ENCODE measurements at regions not wholly inside any gene's neighbourhood (a gene's known extent, or its start where the extent isn't known, plus 50 kb on each side); places are given as distances from the start of the nearest gene placed in this dataset.

DNA sequence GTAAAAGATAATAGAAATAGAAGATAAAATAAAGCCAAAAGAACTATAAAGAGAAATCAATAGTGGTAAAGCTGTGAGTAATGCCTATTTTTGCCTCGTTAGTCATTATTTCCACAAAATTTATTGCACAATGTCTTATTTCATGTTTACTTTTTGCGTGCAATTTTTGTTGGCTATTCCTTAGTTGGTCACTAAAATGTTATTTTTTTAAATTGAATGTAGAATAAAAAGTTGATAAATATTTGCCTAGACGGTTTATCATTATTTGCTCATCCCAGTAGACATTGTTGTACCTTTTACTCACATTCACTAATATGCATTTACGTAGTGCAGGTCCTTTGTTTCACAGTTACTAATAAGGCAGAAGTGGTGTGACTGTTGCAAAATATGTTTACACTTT is 227.8 kb upstream of the BMPER start:
- no peaks in the 10 kb centered on the region for H3K36me3 ChIP-seq (ENCODE audit: control insufficient read depth, insufficient read depth, low read length)
- H3K4me3 ChIP-seq: no peak overlapping the region
- ChIA-PET POLR2A (no interaction called here), CTCF (ENCODE audit: low intra/inter-chr PET ratio) (no interaction called here)
- H3K9me1 ChIP-seq (ENCODE audit: control insufficient read depth, insufficient read depth, low read length): no peaks in the 10 kb centered on the region
- no peak overlapping the region for H3K9ac ChIP-seq (ENCODE audit: insufficient read depth in 1 of 2, low read depth in 2 of 2, low read length in 2 of 2)
- BruUV-seq (replicated peaks): no TSS peak
- TF ChIP-seq, protein P1, sequence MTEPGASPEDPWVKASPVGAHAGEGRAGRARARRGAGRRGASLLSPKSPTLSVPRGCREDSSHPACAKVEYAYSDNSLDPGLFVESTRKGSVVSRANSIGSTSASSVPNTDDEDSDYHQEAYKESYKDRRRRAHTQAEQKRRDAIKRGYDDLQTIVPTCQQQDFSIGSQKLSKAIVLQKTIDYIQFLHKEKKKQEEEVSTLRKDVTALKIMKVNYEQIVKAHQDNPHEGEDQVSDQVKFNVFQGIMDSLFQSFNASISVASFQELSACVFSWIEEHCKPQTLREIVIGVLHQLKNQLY (CRISPR knock-in tag; conservative IDR thresholded peaks at IDR 0.05): no peak
- TF ChIP-seq CEBPG (CRISPR knock-in tag; IDR thresholded peaks at IDR 0.05) (no peak), CEBPG (tag; conservative IDR thresholded peaks at IDR 0.05 in 1 of 2, IDR thresholded peaks at IDR 0.05 in 1 of 2) (peak in 1 of 2 experiments; percentile 22; a peak in 1 of 4 replicates), MTA1 (IDR thresholded peaks at IDR 0.05; ENCODE audit: borderline replicate concordance) (no peak), NFIX (CRISPR knock-in tag; IDR thresholded peaks at IDR 0.05; ENCODE audit: low read depth) (no peak), POLR2H (tag; IDR thresholded peaks at IDR 0.05; ENCODE audit: low read depth) (no peak), BCL6 (CRISPR knock-in tag; IDR thresholded peaks at IDR 0.05) (no peak), JUN (IDR thresholded peaks at IDR 0.05; ENCODE audit: borderline replicate concordance, low read depth, low read length) (no peak), JUN (CRISPR knock-in tag; IDR thresholded peaks at IDR 0.05; ENCODE audit: borderline replicate concordance) (no peak), ETS1 (conservative IDR thresholded peaks at IDR 0.05; ENCODE audit: control insufficient read depth, low read depth, low read length) (no peak)
- no peaks in the 10 kb centered on the region for H3K9me3 ChIP-seq (replicated peaks; ENCODE audit: control insufficient read depth, insufficient read depth, low read depth, low read length)
- no peak overlapping the region for H2AFZ ChIP-seq (ENCODE audit: low read depth, low read length)
- DNase-seq (ENCODE audit: extremely low read depth in 1 of 4, low spot score in 3 of 4) (no peak), FAIRE-seq (no peak), ATAC-seq (no peak)
- no peaks in the 10 kb centered on the region for H3K79me2 ChIP-seq (ENCODE audit: control insufficient read depth, insufficient read depth, low read length)
- no peak overlapping the region for H3K4me2 ChIP-seq (ENCODE audit: insufficient read depth, low read length)
- in situ Hi-C loops (cut with MboI) (no loop called here), intact Hi-C loops (cut with micrococcal nuclease) (no loop called here)
- H3K4me1 ChIP-seq (replicated peaks in 1 of 2; ENCODE audit: control insufficient read depth in 2 of 2, insufficient read depth in 2 of 2, low read length in 2 of 2): no peaks in the 10 kb centered on the region
- no peaks in the 10 kb centered on the region for H3K27me3 ChIP-seq (ENCODE audit: control insufficient read depth in 2 of 2, insufficient read depth in 2 of 2, low read length in 2 of 2)
- WGBS (ENCODE audit: insufficient coverage, low coverage, missing lambda C conversion rate): 1% methylated on average over 4 of the region's 4 CpGs
- no peak overlapping the region for H3K27ac ChIP-seq (ENCODE audit: extremely low read depth, low read depth, low read length)
- no peaks in the 10 kb centered on the region for H4K20me1 ChIP-seq (replicated peaks; ENCODE audit: control insufficient read depth, insufficient read depth, low read length)
